Left cardiac atrium (tissue), 4 donors: ENCODE measurements at regions not wholly inside any gene's neighbourhood (a gene's known extent, or its start where the extent isn't known, plus 50 kb on each side); places are given as distances from the start of the nearest gene placed in this dataset.
"Not testable (repeated sequence)": the region's sequence is repeated elsewhere in the genome, so short reads cannot be mapped to it uniquely, and the experiment has no call there.

ENCODE experiments used
- ATAC-seq, 2 donors: fragments of 200-7000 bp; cut with Tn5 transposase; one replicate each; pipeline ENCODE4 v1.9.1; 2020; ENCODE audit warnings: mild to moderate bottlenecking in 2 of 2, moderate library complexity in 2 of 2
- DNase-seq: peaks from one replicate; pipeline ENCODE4 v3.0.0-alpha.2; 2020
- intact Hi-C, 2 donors: fragments of 100-400 bp; cut with DNase I; formaldehyde crosslinking; loops; one replicate each; pipeline versions ENCODE4 v1.14.1 to v1.15.1; 2022 to 2023
- donor health status: DM: no; HTN: yes; CAD: no.
- donor health status: DM: no; HTN: yes; CAD: no; lungs with severe emphysema.
- donor health status: DM: yes; HTN: yes; CAD: no.
- donor health status: Dilated cardiomyopathy.

DNA sequence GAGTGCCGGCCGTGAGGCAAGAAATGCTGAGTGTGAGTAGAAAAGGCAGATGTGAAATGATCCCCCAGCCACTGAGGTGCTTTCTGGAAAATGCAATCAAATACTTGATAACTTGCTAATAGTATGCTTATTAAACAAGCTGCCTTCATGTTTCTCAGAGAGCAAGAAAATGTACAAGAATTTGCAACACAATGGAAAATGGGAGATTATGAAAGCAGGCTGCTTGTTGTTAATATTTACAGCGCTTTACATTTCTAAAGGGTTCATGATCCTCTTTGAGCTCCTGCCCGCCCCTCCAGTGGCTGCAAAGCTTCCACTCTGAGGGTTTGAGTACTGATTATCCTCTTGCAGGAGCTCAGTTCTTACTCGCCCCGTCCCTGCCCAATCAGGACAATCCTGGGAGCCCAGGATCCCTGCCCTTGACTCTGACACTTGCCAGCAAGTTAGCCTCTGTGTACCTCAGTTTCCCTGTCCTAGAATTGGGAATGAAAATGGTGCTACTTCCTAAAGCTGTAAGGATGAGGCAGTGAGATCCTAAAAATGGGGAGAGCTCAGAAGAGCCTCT, 645.1 kb downstream of the TBC1D22A start:
- intact Hi-C loops = no loop called here
- ATAC-seq (no peak), DNase-seq (no peak)

DNA sequence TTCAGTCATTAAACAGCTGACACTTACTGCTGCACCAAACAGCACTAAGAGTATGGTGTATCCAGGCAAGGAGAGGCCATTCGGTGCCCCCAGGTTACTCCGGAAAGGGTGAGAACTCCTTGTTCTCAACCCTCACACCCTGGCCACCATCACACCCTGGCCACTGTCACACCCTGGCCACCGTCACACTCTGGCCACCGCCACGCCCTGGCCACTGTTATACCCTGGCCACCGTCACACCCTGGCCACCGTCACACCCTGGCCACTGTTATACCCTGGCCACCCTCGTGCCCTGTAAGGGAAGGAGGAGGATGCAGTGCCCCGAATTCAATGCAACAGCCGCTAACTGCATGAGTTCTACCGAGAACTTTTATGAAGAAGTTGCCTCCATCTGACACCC, 644.4 kb downstream of the TBC1D22A start:
- DNase-seq (no peak), ATAC-seq (no peak)
- intact Hi-C loops = no loop called here

DNA sequence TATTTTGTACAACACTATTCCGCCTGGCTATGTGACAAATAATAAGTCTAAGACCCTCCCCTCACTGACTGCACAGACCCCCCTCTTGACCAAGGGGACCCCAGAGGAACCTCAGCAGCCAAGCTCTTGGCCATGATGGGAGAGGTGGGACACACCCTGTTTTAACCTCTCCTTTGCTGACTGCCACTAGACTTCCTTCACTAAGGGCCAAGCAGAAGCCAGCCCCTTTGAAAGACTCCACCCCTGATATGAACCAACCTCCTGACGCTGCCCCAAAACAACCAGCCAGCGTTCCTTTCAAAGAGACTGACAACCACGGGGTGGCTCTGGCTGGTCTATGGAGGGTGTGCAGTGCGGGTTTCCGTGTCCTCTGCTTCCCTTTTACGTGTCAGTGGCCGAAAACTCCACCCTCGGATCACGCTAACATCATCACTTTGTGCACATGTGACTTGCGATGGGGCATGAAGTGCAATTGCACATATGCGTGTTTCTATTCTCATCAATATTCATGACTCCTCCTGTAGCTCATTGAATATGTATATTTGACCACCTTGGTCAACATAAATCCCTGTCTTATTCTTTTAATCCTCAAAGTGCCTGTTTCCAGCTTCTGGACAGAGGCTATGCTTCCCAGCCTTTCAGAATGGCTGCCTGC, 643.9 kb downstream of the TBC1D22A start:
- no peak for ATAC-seq
- intact Hi-C loops = no loop called here
- no peak for DNase-seq

DNA sequence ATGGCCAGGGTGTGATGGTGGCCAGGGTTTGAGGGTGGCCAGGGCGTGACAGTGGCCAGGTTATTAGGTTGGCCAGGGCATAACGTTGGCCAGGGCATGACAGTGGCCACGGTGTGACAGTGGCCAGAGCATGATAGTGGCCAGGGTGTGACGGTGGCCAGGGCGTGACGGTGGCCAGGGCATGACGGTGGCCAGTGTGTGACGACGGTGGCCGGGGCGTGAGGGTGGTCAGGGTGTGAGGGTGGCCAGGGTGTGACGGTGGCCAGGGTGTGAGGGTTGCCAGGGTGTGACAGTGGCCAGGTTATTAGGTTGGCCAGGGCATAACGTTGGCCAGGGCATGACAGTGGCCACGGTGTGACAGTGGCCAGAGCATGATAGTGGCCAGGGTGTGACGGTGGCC, 642.8 kb downstream of the TBC1D22A start:
- ATAC-seq, DNase-seq, intact Hi-C loops: not testable (repeated sequence)

DNA sequence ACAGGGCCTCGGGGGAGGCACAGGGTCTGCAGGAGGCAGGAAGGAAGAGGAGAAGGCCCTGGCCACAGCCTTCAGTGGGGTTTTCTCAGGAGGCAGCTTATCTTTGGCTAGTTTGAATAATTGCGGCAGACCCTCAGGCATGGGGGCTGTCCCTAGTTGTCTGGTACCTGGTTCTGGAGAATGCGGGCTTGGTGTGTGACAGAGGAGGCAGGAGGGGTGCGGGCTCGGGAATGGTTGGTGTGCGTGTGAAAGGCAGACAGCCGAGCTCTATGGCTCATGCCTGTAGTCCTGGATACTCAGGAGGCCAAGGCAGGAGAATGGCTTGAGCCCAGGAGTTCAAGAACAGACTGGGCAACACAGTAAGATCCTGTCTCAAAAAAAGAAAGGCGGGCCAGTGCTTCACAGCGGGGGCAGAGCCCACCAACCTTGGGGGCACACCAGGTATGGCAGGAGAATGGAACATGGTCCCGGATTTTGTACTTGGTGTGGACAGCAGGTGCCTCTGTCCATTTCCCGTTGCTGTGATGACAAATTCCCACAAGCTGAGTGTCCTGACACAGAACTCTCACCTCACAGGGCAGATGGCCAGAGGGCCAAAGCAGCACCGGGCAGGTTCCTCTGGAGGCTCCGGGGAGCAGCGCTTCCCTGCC, 640.6 kb downstream of the TBC1D22A start:
- DNase-seq (no peak), ATAC-seq (no peak)
- intact Hi-C loops = no loop called here

DNA sequence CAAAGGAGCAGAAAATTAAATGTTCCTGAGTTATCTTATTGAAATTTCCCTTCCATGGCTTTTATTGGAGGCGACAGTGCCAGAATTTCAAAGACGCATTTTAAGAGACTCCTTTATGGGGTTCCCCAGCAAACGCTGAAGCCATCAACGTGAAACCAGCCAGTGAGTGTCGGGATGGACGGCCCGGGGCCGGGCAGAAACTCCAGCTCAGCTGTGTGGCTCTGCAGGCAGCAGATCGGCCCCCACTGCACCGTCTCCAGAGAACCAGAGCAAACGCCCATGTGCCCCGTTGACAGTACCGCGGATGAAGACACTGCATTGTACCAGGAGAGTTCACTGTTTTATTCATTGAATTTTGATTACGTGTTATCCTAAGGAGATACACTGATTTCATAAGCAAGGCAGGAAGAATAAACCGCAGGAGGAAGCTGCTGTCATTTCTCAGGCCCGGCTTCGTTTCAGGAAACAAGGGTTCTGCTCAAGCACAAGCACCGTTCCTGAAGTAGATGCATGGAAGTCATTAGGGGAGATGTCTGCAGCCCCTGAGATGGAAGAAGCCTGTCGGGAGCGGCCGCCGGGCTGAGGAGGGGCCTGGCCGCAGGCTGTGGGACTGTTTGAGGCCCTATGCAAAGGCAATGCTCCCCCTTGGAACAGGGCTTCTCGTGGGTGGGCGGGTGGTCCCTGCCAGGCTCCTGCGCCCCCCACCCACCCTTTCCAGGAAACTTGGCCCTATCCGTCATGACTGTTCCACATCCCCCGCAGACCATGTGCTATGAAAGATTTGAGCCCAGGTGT, 639.7 kb downstream of the TBC1D22A start:
- DNase-seq = no peak
- no peak for ATAC-seq
- intact Hi-C loops = no loop called here

DNA sequence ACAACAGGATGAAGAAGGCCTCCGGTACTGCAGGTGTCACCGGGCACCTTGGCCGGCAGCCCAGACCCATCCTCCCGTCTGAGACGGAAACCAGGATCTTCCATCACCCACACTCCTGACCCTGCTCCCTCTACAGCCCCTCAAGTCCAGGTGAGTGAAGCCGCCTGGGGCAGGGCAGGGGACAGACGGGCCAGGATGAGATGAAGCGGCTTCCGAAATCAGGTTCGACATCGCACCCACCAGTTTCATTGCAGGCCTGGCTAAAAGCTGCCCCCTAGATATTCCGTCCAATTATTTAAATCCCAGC, 639.1 kb downstream of the TBC1D22A start:
- ATAC-seq (no peak), DNase-seq (no peak)
- intact Hi-C loops = no loop called here

DNA sequence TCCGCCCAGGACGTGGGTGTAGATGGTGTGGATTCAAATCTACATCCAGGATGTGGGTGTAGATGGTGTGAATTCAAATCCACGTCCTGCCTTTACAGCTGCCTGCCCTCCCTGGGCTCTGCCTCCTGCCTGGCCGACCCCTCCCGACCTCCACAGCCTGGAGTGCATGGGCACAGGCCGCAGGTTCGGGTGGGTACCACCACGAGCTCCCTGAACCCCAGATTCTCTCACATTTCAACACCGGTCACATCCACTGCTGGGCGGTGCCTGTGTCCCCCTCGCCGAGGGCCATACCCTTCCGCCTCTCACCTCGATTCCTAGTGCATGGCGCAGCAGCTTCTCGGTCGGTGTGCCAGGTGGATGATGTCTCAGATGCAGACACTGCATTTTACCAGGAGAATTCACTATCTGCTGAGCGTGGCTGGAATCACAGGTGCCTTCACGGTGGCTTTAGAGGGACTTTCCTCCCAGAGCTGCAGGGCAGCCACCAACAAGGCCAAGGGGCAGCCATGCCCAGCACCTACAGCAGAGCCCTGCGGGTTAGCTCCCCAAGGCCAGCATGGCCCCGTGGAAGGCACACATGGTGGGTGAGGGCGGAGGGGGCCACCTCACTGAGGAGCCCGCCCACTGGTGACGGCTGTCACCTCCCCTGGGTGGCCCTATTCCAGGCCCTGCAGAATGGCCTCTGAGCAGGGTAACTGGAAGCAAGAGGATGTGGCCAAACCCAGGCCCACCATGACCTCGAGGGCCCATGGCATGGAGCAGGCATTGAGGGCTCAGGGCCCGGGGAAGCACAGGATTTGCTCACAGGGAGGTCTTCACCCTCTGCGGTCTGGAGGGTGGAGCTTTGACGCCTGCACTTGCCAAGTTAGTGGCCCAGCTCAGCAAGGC, 638.5 kb downstream of the TBC1D22A start:
- ATAC-seq (no peak), DNase-seq (no peak)
- intact Hi-C loops = no loop called here

DNA sequence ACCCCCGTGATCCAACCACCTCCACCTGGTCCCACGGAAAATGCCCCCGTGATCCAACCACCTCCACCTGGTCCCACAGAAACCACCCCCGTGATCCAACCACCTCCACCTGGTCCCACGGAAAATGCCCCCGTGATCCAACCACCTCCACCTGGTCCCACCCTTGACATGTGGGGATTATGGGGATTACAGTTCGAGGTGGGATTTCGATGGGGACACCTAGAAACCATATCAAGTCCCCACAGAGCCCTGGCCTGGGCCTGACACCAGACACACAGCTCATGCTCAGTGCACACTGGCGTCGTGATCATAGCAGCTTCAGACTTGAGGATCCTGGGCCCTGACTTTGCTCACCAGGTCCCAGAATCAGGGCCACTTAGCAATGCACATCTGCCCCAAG, 637.7 kb downstream of the TBC1D22A start:
- DNase-seq, intact Hi-C loops, ATAC-seq: not testable (repeated sequence)

DNA sequence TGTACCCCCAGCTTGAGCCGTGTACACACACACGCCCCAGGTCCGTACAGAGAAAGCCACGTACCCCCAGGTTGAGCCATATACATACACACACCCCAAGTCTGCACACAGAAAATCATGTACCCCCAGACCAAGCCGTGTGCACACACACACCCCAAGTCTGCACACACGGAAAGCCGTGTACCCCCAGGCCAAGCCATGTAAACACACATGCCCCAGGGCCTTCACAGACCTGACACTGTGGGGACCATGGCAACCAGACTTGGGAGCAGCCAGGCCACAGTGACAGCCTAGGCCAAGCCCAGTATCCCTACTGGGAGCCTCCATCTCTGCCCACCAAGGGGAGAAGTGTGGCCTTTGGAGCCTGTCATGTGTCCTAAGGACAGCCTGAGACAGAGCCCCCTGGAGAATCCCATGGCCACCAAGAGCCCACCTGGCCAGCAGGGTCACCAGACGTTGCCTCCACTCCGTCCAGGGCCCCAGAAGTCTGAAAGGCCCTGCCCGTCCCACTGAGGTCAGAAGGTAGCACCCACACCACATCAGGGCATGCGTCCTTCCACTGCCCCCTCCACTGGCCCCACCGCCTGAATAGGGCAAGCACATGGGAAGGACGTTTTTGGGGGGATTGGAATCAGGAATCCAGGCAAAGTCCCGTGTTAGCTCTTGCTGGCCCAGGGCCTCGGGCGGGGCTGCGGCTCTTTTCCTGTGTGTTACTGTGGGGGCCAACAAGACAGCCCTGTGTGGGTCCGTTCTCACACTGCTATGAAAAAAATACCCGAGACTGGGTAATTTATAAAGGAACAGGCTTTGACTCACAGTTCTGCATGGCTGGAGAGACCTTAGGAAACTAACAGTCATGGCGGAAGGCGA, 636.7 kb downstream of the TBC1D22A start:
- no peak for DNase-seq
- ATAC-seq = no peak
- intact Hi-C loops = no loop called here

DNA sequence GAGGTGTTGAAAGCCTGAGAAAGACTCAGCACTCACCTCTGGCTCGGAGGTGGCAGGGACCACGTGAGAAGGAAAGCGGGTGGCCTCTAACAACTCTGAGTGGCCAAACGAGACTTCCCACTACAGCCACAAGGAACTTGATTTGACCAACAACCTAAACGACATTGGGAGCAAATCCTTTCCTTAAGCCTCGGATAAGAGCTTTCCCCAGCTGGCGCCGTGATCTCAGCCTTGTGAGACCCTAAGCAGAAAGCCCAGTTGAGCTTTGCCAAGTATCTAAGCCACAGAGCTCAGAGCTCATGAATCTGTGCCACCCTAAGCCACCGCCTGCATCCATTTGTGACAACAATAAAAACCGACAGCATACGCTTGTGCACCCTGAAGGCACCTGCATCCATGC, 636.0 kb downstream of the TBC1D22A start:
- intact Hi-C loops = no loop called here
- ATAC-seq (no peak), DNase-seq (no peak)

DNA sequence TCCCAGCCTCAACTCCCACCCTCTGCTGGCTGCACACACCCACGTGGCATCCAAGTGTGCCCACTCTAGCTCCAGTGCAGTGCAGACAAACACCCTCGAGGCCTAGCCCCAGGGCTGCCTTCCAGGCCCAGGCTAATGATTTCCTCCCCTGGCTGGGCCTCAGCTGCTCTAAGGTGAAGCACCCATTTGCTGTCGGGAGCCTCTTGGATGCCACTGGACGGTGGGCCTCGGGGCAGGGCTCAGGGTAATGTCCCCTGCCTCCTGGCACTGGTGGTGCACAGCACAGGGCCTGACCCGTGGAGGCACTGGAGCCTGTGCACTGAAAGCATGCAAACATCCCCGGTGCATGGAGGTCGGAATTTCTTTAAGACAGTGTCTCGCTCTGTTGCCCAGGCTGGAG, 635.2 kb downstream of the TBC1D22A start:
- no peak for ATAC-seq
- no peak for DNase-seq
- intact Hi-C loops = no loop called here

DNA sequence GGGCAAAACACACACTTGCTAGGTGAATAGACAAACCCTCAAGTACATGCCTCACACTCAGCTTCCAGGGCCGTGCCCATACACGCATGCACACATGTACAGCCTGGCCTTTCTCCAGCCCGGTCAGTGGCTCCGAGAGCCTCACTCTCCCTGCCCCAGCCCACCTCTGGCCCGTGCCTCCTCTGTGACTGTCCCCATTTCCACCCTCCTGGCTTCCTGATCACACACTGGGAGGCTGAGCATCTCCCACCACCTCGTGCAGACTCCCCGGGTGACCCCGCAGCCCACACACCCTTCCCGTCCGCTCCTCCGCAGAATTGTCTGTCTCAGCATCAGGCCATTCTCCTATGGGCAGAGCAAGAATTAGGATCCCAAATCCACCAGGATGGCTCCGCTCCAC, 634.1 kb downstream of the TBC1D22A start:
- intact Hi-C loops = no loop called here
- DNase-seq (no peak), ATAC-seq (no peak)

DNA sequence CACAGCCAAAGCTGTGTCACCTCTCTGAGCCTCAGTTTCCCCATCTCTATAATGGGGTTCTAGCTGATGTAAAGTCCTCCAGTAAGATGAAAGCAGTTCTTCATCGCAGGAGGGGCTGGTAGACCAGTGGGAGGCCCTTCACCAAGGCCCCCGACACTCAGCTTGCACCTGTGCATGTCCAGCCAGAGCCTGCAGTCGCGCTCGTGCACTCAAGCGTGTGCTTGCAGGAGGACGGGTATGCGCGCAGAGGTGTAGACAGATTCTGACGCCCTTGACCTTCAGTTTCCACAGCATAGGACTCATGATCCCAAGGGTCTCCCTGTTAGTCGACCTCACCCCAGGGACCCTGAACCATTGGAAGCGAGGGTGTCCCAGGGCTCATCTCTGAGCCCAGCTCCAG, 633.7 kb downstream of the TBC1D22A start:
- no peak for ATAC-seq
- no peak for DNase-seq
- intact Hi-C loops = no loop called here

DNA sequence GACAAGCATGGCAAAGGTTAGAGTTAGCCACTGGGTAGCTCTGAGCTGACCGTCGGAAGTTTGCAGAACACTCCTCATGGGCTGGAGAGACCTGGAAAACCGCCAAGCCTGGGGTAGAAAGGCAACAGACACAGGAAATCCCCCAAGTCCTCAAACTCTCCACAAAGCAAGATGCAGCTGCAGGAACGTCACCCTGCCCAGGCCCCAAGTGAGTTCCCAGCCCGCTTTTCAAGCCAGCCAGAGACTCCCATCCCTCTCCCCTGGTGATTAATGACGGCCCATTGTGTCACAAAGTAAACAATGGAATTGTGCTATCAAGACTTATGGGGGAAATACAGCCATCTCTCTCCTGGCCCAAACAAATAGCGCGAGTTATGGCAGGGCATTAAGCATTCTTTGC, 633.0 kb downstream of the TBC1D22A start:
- ATAC-seq (no peak), DNase-seq (no peak)
- intact Hi-C loops = no loop called here

DNA sequence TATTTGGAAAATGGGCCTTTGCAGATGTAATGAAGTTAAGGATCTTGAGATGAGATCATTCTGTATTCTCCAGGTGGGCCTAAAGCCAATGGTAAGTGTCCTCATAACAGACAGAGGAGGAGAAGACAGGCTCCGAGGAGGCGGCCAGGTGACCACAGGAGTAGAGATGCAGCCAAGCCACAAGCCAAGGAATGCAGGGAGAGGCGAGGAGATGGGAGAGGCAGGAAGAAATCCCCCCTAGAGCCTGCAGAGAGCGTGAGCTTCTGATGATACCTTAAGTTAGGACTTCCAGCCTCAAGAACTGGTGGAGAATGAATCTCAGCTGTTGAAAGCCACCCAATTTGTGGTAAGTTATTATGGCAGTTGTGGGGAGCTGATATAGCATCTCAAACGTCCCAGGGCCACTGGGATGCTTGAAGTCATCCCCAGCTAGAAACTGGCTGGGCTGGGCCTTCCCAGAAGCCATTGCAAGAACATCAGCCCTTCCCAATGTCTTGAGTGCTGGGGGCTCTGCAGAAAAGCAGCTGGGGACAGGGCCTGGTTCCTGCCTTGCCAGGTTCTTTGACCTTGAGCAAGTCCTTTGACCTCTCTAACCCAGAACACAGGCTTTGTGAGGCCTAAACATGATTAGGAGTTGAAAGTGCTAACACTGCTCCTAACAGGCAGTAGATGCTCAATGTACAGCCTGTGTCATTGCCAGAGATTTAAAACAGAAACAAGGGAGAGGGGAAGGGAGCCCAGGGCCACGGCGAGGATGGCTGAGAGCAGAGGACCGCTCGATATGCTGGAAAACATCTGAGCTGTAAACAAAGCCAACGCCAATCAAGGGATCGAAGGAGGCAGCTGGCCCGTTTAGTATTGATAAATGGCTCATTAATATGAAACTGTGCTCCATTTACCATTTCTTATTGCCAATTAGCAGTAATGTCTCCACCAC, 632.3 kb downstream of the TBC1D22A start:
- ATAC-seq (no peak), DNase-seq (no peak)
- intact Hi-C loops = no loop called here

DNA sequence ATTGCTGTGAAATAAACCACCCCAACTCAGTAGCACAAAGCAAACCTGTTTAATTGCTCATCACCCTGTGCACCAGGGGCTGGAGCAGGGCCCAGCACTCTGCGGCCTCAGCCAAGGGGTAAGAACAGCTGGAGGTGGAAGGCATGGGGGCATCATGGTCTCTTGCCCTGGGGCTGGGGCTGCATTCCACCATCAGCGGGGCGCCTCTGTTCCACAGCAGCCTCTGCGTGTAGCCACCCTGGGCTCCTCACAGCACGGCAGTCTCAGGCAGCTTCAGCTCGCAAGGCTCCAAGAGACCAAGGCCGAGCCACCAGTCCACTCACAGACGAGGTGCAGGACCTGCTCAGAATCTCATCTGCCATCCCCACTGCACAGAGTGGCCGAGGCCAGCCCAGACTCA, 630.7 kb downstream of the TBC1D22A start:
- DNase-seq (no peak), ATAC-seq (no peak)
- intact Hi-C loops = no loop called here
